ENCODE measurements at regions not wholly inside any gene's neighbourhood (a gene's known extent, or its start where the extent isn't known, plus 50 kb on each side); places are given as distances from the start of the nearest gene placed in this dataset.

DNA sequence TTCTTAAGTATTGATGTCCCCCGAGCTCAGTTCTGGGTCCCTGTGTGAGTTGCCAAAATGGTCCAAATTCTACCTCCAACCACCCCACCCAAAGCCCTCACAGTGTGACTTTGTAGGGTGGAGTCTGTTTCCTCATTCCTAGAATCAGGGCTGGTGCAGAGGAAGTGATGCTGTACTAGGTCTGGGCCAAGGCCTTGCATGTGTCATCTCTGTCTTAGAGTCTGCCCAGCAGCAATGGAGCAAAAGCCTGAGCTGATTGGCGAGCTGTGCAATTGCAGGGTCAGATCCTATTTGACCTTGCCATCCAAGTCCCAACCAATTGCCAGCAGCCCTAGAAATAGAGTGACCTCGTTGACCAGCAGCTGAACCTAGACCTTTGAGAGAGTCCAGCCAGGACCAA is 97.0 kb upstream of the ANKRD10 start:
- no peak for TF ChIP-seq JUND (IDR thresholded peaks at IDR 0.05; ENCODE audit: low read depth)
- DNase-seq (ENCODE audit: low read depth in 1 of 2, low spot score in 1 of 2) = no peak
- in situ Hi-C loops (cut with HindIII; ENCODE audit: low pct_unique_long_range_greater_than_20kb, low sequenced_read_pairs) = no loop called here

DNA sequence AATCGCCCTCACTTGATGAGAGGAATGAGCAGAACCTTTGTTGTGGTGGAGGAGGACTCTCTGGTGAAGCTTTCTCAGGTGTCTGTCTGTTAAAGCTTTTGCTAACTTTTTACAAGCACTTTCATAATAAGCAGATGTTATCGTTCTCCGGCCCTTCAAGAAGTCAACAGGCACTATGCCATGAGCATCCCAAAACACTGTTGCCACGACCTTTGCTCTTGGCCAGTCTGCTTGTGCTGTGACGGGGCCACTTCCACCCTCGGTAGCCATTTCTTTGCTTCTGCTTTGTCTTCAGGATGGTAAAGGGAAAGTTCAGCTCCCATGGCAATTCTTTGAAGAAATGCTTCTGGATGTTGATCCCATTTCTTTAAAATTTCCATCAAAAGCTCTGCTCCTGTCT is 93.5 kb upstream of the ANKRD10 start:
- in situ Hi-C loops (cut with HindIII; ENCODE audit: low pct_unique_long_range_greater_than_20kb, low sequenced_read_pairs) = no loop called here
- no peak for DNase-seq (ENCODE audit: low read depth in 1 of 2, low spot score in 1 of 2)
- no peak for TF ChIP-seq JUND (IDR thresholded peaks at IDR 0.05; ENCODE audit: low read depth)

DNA sequence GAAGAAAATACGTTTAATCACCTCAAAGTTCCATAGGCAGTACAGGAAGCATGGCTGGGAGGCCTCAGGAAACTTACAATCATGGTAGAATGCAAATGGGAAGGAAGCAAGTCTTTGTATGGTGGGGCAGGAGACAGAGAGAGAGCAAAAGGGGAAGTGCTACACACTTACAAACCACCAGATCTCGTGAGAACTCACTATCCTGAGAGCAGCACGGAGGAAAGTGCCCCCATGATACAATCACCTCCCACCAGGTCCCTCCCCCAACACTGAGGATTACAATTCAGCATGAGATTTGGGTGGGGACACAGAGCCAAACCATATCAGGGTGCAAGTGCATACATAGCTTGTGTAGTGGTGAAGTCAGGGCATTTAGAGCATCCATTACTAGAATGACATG is 92.3 kb upstream of the ANKRD10 start:
- TF ChIP-seq JUND (IDR thresholded peaks at IDR 0.05; ENCODE audit: low read depth) = no peak
- no peak for DNase-seq (ENCODE audit: low read depth in 1 of 2, low spot score in 1 of 2)
- in situ Hi-C loops (cut with HindIII; ENCODE audit: low pct_unique_long_range_greater_than_20kb, low sequenced_read_pairs) = no loop called here

DNA sequence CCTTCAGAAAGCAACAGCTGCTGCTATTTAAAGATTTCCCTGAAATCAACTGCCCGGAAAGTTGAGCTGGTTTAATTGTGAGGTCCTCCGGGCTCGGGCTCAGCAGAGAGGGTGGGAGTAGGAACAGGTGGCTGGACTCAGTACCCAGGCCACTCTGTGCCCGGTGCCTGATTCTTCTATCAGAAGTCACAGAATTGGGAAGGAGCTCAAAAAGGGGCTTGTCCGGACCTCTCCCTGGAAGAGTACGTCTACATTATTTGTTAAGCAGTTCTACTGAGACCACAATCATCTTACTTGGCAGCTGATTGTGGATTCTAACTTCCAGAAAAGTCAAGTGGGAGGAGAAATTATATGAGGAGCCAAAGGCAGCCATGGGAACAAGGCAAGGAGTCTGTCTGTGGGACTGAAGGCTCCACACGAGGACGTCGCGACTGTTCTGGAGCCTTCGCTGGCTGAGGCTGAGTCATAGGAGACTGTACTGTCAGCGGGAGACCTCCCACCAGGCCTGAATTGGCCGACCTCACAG is 91.7 kb upstream of the ANKRD10 start:
- no peak for TF ChIP-seq JUND (IDR thresholded peaks at IDR 0.05; ENCODE audit: low read depth)
- DNase-seq (ENCODE audit: low read depth in 1 of 2, low spot score in 1 of 2) = no peak
- in situ Hi-C loops (cut with HindIII; ENCODE audit: low pct_unique_long_range_greater_than_20kb, low sequenced_read_pairs) = no loop called here

DNA sequence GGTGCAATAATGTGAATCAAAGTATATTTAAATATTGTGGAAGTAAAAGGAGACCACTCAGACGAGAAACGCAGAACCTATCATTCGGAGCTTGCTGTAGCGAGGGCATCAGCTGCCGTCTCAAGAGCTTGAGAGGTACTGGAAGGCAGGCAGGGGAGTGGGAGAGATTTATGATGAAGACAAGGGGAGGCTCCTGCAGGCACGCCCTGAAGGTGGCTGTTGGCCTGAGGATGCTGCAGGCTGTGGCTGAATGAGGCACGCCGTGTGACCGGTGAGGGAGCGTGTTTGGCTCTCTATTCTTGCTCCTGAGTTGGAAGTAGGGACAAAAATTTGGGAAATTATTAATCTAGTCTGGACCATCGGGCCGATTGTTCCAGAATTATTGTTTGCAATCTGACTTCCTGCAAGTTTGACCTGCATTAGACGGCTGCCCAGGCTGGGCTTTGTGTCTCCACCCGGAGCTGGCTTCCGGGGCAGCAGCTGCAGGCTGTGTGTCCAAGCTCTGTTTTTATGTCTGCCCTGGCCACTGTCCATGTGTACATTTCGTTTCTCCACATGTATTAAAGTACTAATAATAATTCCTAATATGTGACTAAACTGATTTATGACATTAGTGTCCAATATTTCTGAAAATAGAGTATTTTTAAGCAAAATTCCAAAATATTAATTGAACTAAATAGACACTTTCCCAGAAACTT is 91.1 kb upstream of the ANKRD10 start:
- DNase-seq (ENCODE audit: low read depth in 1 of 2, low spot score in 1 of 2) = no peak
- no peak for TF ChIP-seq JUND (IDR thresholded peaks at IDR 0.05; ENCODE audit: low read depth)
- in situ Hi-C loops (cut with HindIII; ENCODE audit: low pct_unique_long_range_greater_than_20kb, low sequenced_read_pairs) = no loop called here

DNA sequence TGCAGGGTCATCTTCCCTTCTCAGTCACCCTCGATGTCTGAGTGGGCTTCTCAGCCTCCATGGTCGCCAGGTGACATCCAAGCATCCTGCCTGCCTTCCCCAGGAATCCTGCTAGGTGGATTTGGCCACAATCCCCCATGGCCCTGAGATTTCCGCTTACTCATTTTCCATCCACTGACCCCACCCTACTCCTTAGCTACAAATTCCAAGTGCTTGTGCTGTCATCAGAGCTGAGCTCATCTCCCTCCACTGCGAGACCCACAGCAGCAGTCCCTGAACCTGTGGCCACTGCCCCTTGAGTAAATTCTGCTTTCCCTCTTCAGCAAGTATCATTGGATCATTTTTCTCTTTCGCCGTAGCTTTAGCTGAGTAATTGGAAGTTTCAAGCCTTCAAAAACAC is 90.5 kb upstream of the ANKRD10 start:
- in situ Hi-C loops (cut with HindIII; ENCODE audit: low pct_unique_long_range_greater_than_20kb, low sequenced_read_pairs) = no loop called here
- no peak for TF ChIP-seq JUND (IDR thresholded peaks at IDR 0.05; ENCODE audit: low read depth)
- DNase-seq (ENCODE audit: low read depth in 1 of 2, low spot score in 1 of 2) = no peak

DNA sequence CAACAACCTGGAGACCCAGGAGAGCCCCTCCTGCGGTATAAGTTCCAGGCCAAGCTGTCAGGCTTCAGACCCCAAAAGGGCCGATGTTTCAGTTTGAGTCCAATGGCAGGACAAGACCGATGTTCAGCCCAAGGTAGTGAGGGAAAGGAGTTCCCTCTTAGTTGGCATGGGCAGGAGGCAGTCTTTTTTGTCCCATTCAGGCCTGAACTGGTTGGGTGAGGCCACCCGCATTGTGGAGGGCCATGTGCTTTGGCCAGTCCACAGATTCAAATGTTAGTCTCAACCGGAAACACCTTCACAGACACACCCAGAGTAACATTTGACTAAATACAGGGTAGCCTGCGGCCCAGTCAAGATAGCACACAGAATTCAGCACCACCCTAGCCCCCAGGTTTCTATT is 89.6 kb upstream of the ANKRD10 start:
- DNase-seq (ENCODE audit: low read depth in 1 of 2, low spot score in 1 of 2) = no peak
- in situ Hi-C loops (cut with HindIII; ENCODE audit: low pct_unique_long_range_greater_than_20kb, low sequenced_read_pairs) = no loop called here
- no peak for TF ChIP-seq JUND (IDR thresholded peaks at IDR 0.05; ENCODE audit: low read depth)

DNA sequence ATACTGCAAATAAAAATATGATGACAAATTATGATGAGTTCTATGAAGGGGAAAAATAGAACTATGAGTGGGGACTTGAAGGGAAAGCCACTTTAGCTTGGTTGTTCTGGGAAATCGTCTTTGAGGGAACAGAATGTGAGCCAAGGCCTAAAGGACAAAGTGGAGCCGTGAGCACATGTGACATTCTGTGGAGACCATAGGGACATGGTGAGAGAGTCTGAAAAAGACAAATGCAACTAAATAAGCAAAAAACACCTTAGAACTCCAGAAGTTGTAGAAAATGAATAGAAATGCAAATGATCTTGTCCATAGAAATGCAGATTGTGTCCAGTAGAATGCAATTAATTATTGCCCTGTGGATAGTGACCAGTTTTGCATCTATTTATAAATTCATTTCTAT is 86.8 kb upstream of the ANKRD10 start:
- TF ChIP-seq JUND (IDR thresholded peaks at IDR 0.05; ENCODE audit: low read depth) = no peak
- DNase-seq (ENCODE audit: low read depth in 1 of 2, low spot score in 1 of 2) = no peak
- in situ Hi-C loops (cut with HindIII; ENCODE audit: low pct_unique_long_range_greater_than_20kb, low sequenced_read_pairs) = no loop called here

DNA sequence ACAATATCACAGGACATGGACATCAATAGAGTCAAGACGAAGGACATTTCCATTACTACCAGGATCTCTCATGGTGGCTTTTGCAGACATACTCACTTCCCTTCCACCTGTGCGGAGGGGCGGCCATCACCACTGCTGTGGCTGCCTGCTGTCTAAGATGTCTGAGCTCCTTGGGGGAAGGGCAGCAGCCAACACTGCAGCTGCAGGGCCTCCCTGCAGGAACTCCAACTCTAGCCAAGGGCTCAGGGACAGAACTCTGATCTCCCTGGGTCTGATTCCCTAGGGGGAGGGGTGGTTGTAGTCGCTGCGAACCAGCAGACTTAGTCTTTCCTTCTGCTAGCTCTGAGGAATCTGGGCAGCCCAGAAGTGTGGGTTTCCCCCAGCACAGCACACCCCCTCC is 78.9 kb upstream of the ANKRD10 start:
- TF ChIP-seq JUND (IDR thresholded peaks at IDR 0.05; ENCODE audit: low read depth) = no peak
- no peak for DNase-seq (ENCODE audit: low read depth in 1 of 2, low spot score in 1 of 2)
- in situ Hi-C loops (cut with HindIII; ENCODE audit: low pct_unique_long_range_greater_than_20kb, low sequenced_read_pairs) = no loop called here

DNA sequence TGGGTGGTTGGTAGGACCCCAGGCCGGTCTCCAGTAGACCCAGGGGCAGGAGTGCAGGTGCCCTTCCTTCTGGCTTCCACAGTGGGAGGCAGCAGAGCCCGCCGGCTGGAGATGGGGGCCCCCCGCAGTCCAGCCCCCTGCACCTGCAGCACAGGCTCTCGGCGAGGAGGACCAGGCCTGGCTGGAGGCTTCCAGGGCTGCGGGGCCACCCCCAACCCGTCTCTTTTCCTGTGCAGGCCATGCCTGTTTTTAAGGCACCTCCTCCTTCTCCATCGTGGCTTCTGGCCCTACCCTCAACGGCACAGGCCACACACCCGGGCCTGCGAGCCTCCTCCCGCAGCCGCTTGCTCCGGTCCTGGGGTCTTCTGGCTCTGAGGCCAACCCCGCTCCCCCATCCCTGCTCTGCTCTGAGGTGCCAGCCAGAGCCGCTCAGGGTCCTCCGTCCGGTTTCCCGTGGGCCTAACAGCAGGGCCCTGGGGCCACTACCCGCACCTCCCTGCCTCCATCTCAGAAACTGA is 77.2 kb upstream of the ANKRD10 start:
- in situ Hi-C loops (cut with HindIII; ENCODE audit: low pct_unique_long_range_greater_than_20kb, low sequenced_read_pairs) = no loop called here
- DNase-seq (ENCODE audit: low read depth in 1 of 2, low spot score in 1 of 2) = no peak
- TF ChIP-seq JUND (IDR thresholded peaks at IDR 0.05; ENCODE audit: low read depth) = no peak

DNA sequence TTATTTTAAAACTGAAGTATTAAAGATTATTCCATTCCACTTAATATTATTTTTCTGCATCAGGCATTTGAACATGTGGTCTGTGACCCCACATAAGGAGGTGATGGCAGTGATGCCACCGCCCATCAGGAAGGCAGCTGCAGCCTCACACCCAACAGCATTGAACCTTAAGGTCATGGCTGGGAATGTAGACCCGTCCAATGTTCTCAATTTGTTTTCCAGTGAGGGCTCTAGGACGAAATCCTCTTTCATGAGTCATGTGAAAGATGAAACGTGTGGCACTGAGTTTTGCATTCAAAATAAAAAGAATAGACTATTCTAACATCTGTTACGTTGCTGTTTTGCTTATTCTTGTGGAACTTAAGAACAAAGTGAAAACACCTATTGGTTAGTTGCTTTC is 74.5 kb upstream of the ANKRD10 start:
- in situ Hi-C loops (cut with HindIII; ENCODE audit: low pct_unique_long_range_greater_than_20kb, low sequenced_read_pairs) = no loop called here
- no peak for TF ChIP-seq JUND (IDR thresholded peaks at IDR 0.05; ENCODE audit: low read depth)

DNA sequence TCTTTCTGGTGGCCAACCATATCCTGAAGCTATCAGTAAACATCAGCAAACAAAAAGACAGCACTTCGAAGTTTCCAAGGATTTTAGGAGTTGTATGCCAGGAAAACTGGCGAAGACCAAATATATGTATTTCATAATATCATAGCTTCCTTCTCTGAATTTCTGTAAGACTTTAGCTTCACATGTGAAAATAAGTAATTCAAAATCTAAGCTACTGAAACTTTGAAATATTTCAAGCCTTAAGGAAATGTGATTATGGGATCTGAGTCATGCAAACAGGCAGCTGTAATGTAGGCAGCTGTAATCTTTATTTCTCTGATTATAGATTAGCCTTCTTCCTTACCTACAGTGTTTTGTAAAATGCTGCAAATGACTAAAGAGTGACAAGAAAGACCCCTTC is 70.7 kb upstream of the ANKRD10 start:
- TF ChIP-seq JUND (IDR thresholded peaks at IDR 0.05; ENCODE audit: low read depth) = no peak
- DNase-seq (ENCODE audit: low read depth in 1 of 2, low spot score in 1 of 2) = no peak
- in situ Hi-C loops (cut with HindIII; ENCODE audit: low pct_unique_long_range_greater_than_20kb, low sequenced_read_pairs) = no loop called here

More for the DNA sequence above, 74.5 kb upstream of the ANKRD10 start:
- DNase-seq (ENCODE audit: low read depth in 1 of 2, low spot score in 1 of 2) = no peak

DNA sequence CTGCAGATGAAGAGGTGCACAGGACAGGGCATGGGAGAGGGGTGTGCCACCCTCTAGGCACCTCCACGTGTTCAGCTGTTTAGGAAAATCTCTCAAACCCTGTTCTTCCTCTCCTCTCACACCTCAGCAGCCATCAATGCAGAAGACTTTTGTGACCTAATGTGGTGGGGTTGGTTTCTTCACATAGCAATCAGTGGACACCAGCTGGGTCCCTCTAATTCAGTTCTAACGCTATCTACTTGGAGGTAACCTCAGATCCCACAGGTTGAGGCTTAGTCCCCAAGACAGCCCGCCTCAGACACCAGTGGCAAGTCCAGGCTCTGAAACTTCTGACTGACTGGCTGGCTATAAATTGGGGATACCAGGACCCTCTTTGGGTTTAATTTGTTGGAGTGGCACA is 69.9 kb upstream of the ANKRD10 start:
- in situ Hi-C loops (cut with HindIII; ENCODE audit: low pct_unique_long_range_greater_than_20kb, low sequenced_read_pairs) = no loop called here
- TF ChIP-seq JUND (IDR thresholded peaks at IDR 0.05; ENCODE audit: low read depth) = no peak
- DNase-seq (ENCODE audit: low read depth in 1 of 2, low spot score in 1 of 2) = no peak

DNA sequence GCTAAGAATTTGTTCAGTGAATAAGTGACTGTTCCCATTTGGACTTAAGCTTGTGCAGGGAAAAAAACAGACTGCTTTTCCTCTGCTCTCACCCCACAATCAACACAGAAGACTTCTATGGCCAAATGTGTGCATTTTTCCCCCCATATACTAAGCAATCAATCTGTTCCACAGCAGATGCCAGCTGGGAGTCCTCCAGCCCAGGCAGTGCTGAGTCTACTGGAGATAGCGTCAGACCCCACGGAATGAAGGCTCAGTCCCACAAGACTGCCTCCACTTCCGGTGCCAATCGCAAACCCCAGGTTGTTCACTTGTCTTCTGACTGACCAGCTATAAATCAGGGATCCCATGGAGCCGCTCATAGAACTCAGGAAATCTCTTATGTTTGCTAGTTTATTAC is 69.5 kb upstream of the ANKRD10 start:
- no peak for TF ChIP-seq JUND (IDR thresholded peaks at IDR 0.05; ENCODE audit: low read depth)
- no peak for DNase-seq (ENCODE audit: low read depth in 1 of 2, low spot score in 1 of 2)
- in situ Hi-C loops (cut with HindIII; ENCODE audit: low pct_unique_long_range_greater_than_20kb, low sequenced_read_pairs) = no loop called here

All from T47D (cell line).